Trophoblast cell (in vitro differentiated cells and primary cell): ENCODE measurements at regions not wholly inside any gene's neighbourhood (a gene's known extent, or its start where the extent isn't known, plus 50 kb on each side); places are given as distances from the start of the nearest gene placed in this dataset.

Experiments
- DNase-seq, 2 donors: peaks; one replicate each; pipeline ENCODE4 v3.0.0-alpha.2; 2016
- H2AFZ ChIP-seq: 2 replicates; pipeline ENCODE4 v1.6.1; 2013; ENCODE audit warnings: low read length, moderate library complexity, mild to moderate bottlenecking; ENCODE audit not compliant: insufficient read depth, poor library complexity
- H2AK5ac ChIP-seq: 2 replicates; pipeline ENCODE4 v1.6.1; 2013; ENCODE audit warnings: mild to moderate bottlenecking, low read length
- H2BK120ac ChIP-seq: 2 replicates; pipeline ENCODE4 v1.6.1; 2013; ENCODE audit warnings: low read length, mild to moderate bottlenecking, moderate library complexity; ENCODE audit not compliant: insufficient read depth, poor library complexity
- H2BK12ac ChIP-seq: 2 replicates; pipeline ENCODE4 v1.6.1; 2013; ENCODE audit warnings: mild to moderate bottlenecking, low read length, moderate library complexity
- H2BK5ac ChIP-seq: 2 replicates; pipeline ENCODE4 v1.6.1; 2013; ENCODE audit warnings: low read length, low read depth, moderate library complexity, mild to moderate bottlenecking; ENCODE audit not compliant: poor library complexity
- H3K14ac ChIP-seq: 2 replicates; pipeline ENCODE4 v1.6.1; 2013; ENCODE audit warnings: mild to moderate bottlenecking, low read length
- H3K18ac ChIP-seq: 2 replicates; pipeline ENCODE4 v1.6.1; 2013; ENCODE audit warnings: mild to moderate bottlenecking, low read length
- H3K23ac ChIP-seq: 2 replicates; pipeline ENCODE4 v1.6.1; 2013; ENCODE audit warnings: low read length
- H3K27ac ChIP-seq: 2 replicates; pipeline ENCODE4 v1.5.1; 2013; ENCODE audit warnings: low read depth, mild to moderate bottlenecking, inconsistent platforms, low read length, moderate library complexity
- H3K27me3 ChIP-seq: 2 replicates; pipeline ENCODE4 v1.6.1; 2013; ENCODE audit warnings: inconsistent platforms, mild to moderate bottlenecking, low read length, moderate library complexity; ENCODE audit not compliant: insufficient read depth
- H3K36me3 ChIP-seq, 2 experiments: 1 replicate in 1 of 2; 2 replicates in 1 of 2; pipeline ENCODE4 v1.6.1; 2013; ENCODE audit warnings: low read length in 2 of 2, mild to moderate bottlenecking in 2 of 2, moderate library complexity in 1 of 2; ENCODE audit not compliant: insufficient read depth in 2 of 2, control insufficient read depth in 1 of 2
- H3K4ac ChIP-seq: 2 replicates; pipeline ENCODE4 v1.6.1; 2013; ENCODE audit warnings: low read depth, mild to moderate bottlenecking, low read length, moderate library complexity
- H3K4me1 ChIP-seq, 2 experiments: 1 replicate in 1 of 2; 2 replicates in 1 of 2; pipeline ENCODE4 v1.6.1; 2013; ENCODE audit warnings: low read length in 2 of 2, mild to moderate bottlenecking in 2 of 2, moderate library complexity in 1 of 2; ENCODE audit not compliant: insufficient read depth in 2 of 2, control insufficient read depth in 1 of 2
- H3K4me2 ChIP-seq: 2 replicates; pipeline ENCODE4 v1.6.1; 2013; ENCODE audit warnings: inconsistent platforms, mild to moderate bottlenecking, low read length, moderate library complexity
- H3K4me3 ChIP-seq: 2 replicates; pipeline ENCODE4 v1.5.1; 2013; ENCODE audit warnings: mild to moderate bottlenecking, low read depth, low read length, inconsistent platforms
- H3K79me1 ChIP-seq: one replicate; pipeline ENCODE4 v1.6.1; 2013; ENCODE audit warnings: low read length
- H3K79me2 ChIP-seq: 2 replicates; pipeline ENCODE4 v1.6.1; 2013; ENCODE audit warnings: low read length, mild to moderate bottlenecking; ENCODE audit not compliant: control insufficient read depth, insufficient read depth, poor library complexity
- H3K9ac ChIP-seq: 2 replicates; pipeline ENCODE4 v1.6.1; 2013; ENCODE audit warnings: mild to moderate bottlenecking, low read length
- H3K9me3 ChIP-seq: 2 replicates; pipeline ENCODE4 v1.6.1; 2013; ENCODE audit warnings: low read depth, mild to moderate bottlenecking, control low read depth, inconsistent platforms, low read length; ENCODE audit not compliant: insufficient read depth
- H4K12ac ChIP-seq: 2 replicates; pipeline ENCODE4 v1.6.1; 2013; ENCODE audit warnings: low read depth, mild to moderate bottlenecking, low read length, moderate library complexity
- H4K8ac ChIP-seq: 2 replicates; pipeline ENCODE4 v1.6.1; 2013; ENCODE audit warnings: low read depth, mild to moderate bottlenecking, low read length, moderate library complexity
- H4K91ac ChIP-seq: one replicate; pipeline ENCODE4 v1.6.1; 2013; ENCODE audit warnings: low read depth, mild to moderate bottlenecking, low read length, moderate library complexity
- WGBS: extraction: QIAGEN DNeasy Blood & Tissue Kit; methylation state at CpG from one replicate; pipeline ENCODE4 v1.1.7; 2013; ENCODE audit warnings: missing lambda C conversion rate; ENCODE audit not compliant: insufficient read length, insufficient coverage; ENCODE audit errors: extremely low coverage; 5-methylcytosine and 5-hydroxymethylcytosine counted together

DNA sequence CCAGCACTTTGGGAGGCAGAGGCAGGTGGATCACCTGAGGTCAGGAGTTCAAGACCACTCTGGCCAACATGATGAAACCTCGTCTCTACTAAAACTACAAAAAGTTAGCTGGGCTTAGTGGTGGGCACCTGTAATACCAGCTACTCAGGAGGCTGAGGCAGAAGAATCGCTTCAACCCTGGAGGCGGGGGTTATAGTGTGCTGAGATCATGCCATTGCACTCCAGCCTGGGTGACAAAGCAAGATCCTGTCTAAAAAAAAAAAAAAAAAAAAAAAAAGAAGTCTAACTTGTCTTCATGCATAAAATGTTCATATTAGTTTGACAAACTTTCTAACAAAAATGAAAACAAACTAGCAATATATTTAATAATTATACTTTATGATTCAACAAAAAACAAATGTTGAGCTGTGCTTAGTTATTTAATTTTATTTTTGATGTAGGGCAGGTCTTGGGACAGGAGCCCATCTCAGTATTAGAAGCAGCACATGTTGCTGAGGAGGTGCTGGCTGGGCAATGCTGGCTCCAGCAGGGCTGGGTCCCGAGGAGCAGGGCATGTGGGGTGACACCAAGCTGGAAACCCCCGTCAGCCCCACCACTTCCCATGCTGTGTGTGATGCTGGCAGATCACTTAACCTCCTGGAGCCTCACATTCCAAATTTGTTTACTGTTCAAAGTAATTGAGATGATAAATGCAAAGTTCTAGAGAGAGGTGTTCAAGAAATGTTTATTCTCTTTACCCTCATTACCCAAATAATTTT lies 335.3 kb upstream of the KLF6 start:
- Histone ChIP-seq H4K12ac (no peak overlapping the region), H3K79me1 (no peaks in the 10 kb centered on the region), H3K4ac (no peak overlapping the region), H4K8ac (no peak overlapping the region), H2BK5ac (no peak overlapping the region), H3K18ac (no peak overlapping the region), H3K9me3 (peaks cover 2% of the 10 kb centered on the region), H2BK120ac (peak overlapping the region; percentile 76), H3K4me1 (no peaks in the 10 kb centered on the region), H3K79me2 (no peaks in the 10 kb centered on the region), H3K36me3 (no peaks in the 10 kb centered on the region), H3K23ac (no peak overlapping the region), H3K27me3 (no peaks in the 10 kb centered on the region), H3K4me3 (no peak overlapping the region), H2AK5ac (peak overlapping the region; percentile 86), H3K14ac (no peak overlapping the region), H2BK12ac (no peak overlapping the region), H3K4me2 (no peak overlapping the region), H3K27ac (no peak overlapping the region), H4K91ac (no peak overlapping the region), H2AFZ (peak overlapping the region; percentile 71), H3K9ac (no peak overlapping the region)
- WGBS, result no CpG with 5 or more reads among the region's 5 CpGs
- peak in 1 of 2 donors; percentile 22 for DNase-seq

DNA sequence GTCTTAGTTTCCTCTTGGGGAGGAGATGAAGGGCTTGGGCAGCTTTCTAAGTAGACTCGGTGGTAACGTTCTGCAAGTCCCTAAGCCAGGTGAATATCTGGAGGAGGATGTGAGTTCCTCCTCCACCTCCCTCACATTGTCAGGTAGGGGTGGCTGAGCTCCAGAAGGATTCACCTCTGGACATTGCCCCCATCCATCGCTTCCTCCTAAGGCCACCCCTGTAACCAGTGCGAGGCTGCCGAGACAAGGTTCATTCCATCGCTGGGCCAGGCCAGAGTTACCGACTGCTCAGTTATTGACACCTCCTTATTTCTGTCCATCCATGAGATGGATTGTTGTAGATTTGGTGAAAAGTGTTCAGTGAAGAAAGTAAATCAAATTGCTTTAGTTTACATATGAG lies 334.1 kb upstream of the KLF6 start:
- Histone ChIP-seq H3K4me1 (no peaks in the 10 kb centered on the region), H3K27me3 (no peaks in the 10 kb centered on the region), H3K36me3 (no peaks in the 10 kb centered on the region), H2BK120ac (no peak overlapping the region), H3K9ac (no peak overlapping the region), H2BK12ac (no peak overlapping the region), H2BK5ac (no peak overlapping the region), H4K12ac (no peak overlapping the region), H3K27ac (no peak overlapping the region), H3K18ac (no peak overlapping the region), H3K79me2 (no peaks in the 10 kb centered on the region), H3K79me1 (no peaks in the 10 kb centered on the region), H4K91ac (no peak overlapping the region), H3K4me3 (no peak overlapping the region), H4K8ac (no peak overlapping the region), H2AK5ac (no peak overlapping the region), H3K14ac (no peak overlapping the region), H2AFZ (no peak overlapping the region), H3K4ac (no peak overlapping the region), H3K23ac (no peak overlapping the region), H3K4me2 (no peak overlapping the region), H3K9me3 (peaks cover 2% of the 10 kb centered on the region)
- whole genome bisulfite sequencing, result no CpG with 5 or more reads among the region's 7 CpGs
- no peak for DNase-seq

DNA sequence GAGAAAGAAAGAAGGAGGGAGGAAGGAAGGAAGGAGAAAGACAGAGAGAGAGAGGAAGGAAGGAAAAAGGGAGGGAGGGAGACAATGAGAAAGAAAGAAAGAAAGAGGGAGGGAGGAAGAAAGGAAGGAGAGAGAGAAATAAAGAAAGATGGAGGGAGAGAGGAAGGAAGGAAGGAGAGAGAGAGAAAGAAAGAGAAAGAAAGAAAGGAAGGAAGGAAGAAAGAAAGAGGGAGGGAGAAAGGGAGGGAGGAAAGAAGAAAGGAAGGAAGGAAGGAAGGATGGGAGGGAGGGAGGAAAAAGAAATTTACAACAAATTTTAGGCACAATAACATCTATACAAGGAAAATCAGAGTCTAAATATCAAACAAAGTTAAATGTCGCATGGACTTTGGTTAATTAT lies 332.6 kb upstream of the KLF6 start:
- no peak overlapping the region for H3K4ac ChIP-seq
- H3K18ac ChIP-seq, result no peak overlapping the region
- H3K14ac ChIP-seq, result no peak overlapping the region
- H2BK120ac ChIP-seq, result no peak overlapping the region
- whole genome bisulfite sequencing, result no CpG with 5 or more reads among the region's 1 CpG
- no peak overlapping the region for H3K4me2 ChIP-seq
- H3K4me3 ChIP-seq, result no peak overlapping the region
- DNase-seq, result no peak
- H3K27ac ChIP-seq, result no peak overlapping the region
- no peak overlapping the region for H2AFZ ChIP-seq
- no peak overlapping the region for H3K23ac ChIP-seq
- no peaks in the 10 kb centered on the region for H3K36me3 ChIP-seq
- no peaks in the 10 kb centered on the region for H3K27me3 ChIP-seq
- H3K9ac ChIP-seq, result no peak overlapping the region
- H2BK12ac ChIP-seq, result no peak overlapping the region
- H4K91ac ChIP-seq, result no peak overlapping the region
- H2AK5ac ChIP-seq, result no peak overlapping the region
- H3K79me2 ChIP-seq, result no peaks in the 10 kb centered on the region
- no peaks in the 10 kb centered on the region for H3K79me1 ChIP-seq
- H4K8ac ChIP-seq, result no peak overlapping the region
- H3K4me1 ChIP-seq, result no peaks in the 10 kb centered on the region
- peaks cover 2% of the 10 kb centered on the region for H3K9me3 ChIP-seq
- no peak overlapping the region for H2BK5ac ChIP-seq
- no peak overlapping the region for H4K12ac ChIP-seq

DNA sequence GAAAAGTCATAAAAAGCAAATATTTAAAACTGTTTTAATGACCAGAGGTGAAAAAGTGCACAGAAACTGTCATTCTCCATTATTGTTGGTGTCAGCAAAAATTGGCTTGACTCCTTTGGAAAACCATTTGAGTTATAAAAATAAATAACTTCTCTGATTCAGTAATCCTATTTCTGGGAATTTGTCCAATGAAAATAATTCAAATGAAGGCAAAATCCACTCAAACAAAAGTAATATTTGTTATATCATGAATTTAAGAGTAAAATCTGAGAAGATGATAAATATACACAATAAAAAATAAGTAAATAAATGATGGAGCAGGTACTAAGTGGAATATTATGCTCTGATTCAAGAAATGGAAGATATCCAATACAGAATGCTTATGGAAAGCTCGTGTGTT lies 326.6 kb upstream of the KLF6 start:
- H3K18ac ChIP-seq, result no peak overlapping the region
- H3K4ac ChIP-seq, result no peak overlapping the region
- DNase-seq, result no peak
- H3K9ac ChIP-seq, result no peak overlapping the region
- no peak overlapping the region for H3K27ac ChIP-seq
- no peaks in the 10 kb centered on the region for H3K4me1 ChIP-seq
- H3K79me2 ChIP-seq, result no peaks in the 10 kb centered on the region
- no peaks in the 10 kb centered on the region for H3K27me3 ChIP-seq
- H2BK5ac ChIP-seq, result no peak overlapping the region
- no peak overlapping the region for H4K91ac ChIP-seq
- WGBS, result no CpG with 5 or more reads among the region's 1 CpG
- no peaks in the 10 kb centered on the region for H3K79me1 ChIP-seq
- H3K9me3 ChIP-seq, result no peaks in the 10 kb centered on the region
- no peak overlapping the region for H2AFZ ChIP-seq
- no peak overlapping the region for H2BK120ac ChIP-seq
- no peak overlapping the region for H3K14ac ChIP-seq
- no peak overlapping the region for H4K12ac ChIP-seq
- no peak overlapping the region for H3K4me3 ChIP-seq
- H4K8ac ChIP-seq, result no peak overlapping the region
- no peaks in the 10 kb centered on the region for H3K36me3 ChIP-seq
- no peak overlapping the region for H2AK5ac ChIP-seq
- H2BK12ac ChIP-seq, result no peak overlapping the region
- H3K4me2 ChIP-seq, result no peak overlapping the region
- no peak overlapping the region for H3K23ac ChIP-seq
